ENCODE measurements at regions not wholly inside any gene's neighbourhood (a gene's known extent, or its start where the extent isn't known, plus 50 kb on each side); places are given as distances from the start of the nearest gene placed in this dataset.

DNA sequence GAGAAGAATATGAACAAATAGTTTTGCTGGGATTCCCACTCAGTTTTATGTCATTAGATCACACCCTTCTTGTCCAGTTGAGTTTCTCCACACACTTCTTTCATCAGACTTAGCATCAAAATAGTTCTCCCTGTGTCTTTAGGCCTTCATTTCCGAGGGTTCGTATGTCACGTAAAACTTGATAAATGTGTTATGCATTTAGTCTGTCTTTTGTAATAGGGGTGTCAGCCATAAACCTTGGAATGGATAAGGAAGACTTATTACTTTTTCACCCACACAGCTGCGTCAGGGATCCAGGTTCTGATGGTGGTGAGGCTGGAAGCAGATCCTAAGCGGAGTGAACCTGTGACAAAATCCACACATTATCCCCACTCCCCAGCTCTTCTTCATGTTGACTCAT is 246.8 kb downstream of the CD83 start:
- 42% methylated on average over 5 of the region's 5 CpGs for WGBS (ENCODE audit: low lambda C conversion rate)
- no peak for FAIRE-seq
- Histone ChIP-seq H3K27me3 (ENCODE audit: control insufficient read depth in 1 of 2, insufficient read depth in 2 of 2, low read length in 2 of 2) (no peaks in the 10 kb centered on the region; a peak in 1 of 5 replicates), H3K4me1 (ENCODE audit: insufficient read depth, low read length) (no peaks in the 10 kb centered on the region), H3K4me2 (ENCODE audit: low read depth, low read length) (no peak overlapping the region), H3K9me3 (ENCODE audit: low read length) (no peaks in the 10 kb centered on the region), H3K36me3 (replicated peaks in 1 of 2; ENCODE audit: control insufficient read depth in 1 of 2, insufficient read depth in 2 of 2, low read length in 2 of 2) (no peaks in the 10 kb centered on the region), H3K4me3 (replicated peaks in 1 of 3; ENCODE audit: insufficient read depth in 1 of 3, low read depth in 2 of 3, low read length in 3 of 3) (no peak overlapping the region), H3K9ac (ENCODE audit: insufficient read depth, low read depth, low read length) (no peak overlapping the region), H4K20me1 (ENCODE audit: insufficient read depth, low read length) (no peaks in the 10 kb centered on the region), H3K27ac (ENCODE audit: extremely low read length, insufficient read depth, low read length) (no peak overlapping the region), H3K79me2 (ENCODE audit: insufficient read depth, low read length) (no peaks in the 10 kb centered on the region), H2AFZ (ENCODE audit: low read length) (no peak overlapping the region)
- DNase-seq (ENCODE audit: low spot score), result no peak
- in situ Hi-C loops (cut with HindIII; ENCODE audit: extremely low pct_ligation_motif_present, low pct_unique_long_range_greater_than_20kb), result no loop called here
- CTCF ChIA-PET (ENCODE audit: low intra/inter-chr PET ratio, low total read pairs), result no interaction called here
- TF ChIP-seq ZNF841 (CRISPR knock-in tag; IDR thresholded peaks at IDR 0.05; ENCODE audit: borderline replicate concordance) (no peak), LCORL (IDR thresholded peaks at IDR 0.05) (peak; percentile 9; the same call in 1 of the 2 replicates), LCORL (CRISPR knock-in tag; IDR thresholded peaks at IDR 0.05) (no peak)
- POLR2A ChIA-PET, result no interaction called here
- intact Hi-C loops (cut with micrococcal nuclease; ENCODE audit: unreplicated experiment), result no loop called here
- ATAC-seq, result no peak
- no TSS peak for BruUV-seq (replicated peaks)

DNA sequence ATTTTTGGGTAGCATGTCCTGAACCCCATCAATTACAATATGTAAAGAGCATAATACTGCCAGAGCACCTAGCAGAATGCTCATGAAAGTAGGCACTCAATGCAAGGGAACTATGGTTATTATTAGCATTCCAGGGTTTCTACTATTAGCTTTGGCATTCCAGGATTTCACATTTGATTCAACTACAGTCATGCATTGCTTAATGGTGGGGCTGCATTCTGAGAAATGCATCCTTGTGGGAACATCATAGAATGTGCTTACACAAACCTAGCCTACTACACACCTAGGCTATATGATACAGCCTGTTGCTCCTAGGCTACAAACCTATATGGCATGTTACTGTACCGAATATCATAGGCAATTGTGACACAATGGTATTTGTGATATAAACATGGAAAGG is 247.8 kb downstream of the CD83 start:
- CTCF ChIA-PET (ENCODE audit: low intra/inter-chr PET ratio, low total read pairs), result no interaction called here
- H3K36me3 ChIP-seq (replicated peaks in 1 of 2; ENCODE audit: control insufficient read depth in 1 of 2, insufficient read depth in 2 of 2, low read length in 2 of 2), result no peaks in the 10 kb centered on the region
- no peak overlapping the region for H3K4me3 ChIP-seq (replicated peaks in 1 of 3; ENCODE audit: insufficient read depth in 1 of 3, low read depth in 2 of 3, low read length in 3 of 3)
- H3K4me1 ChIP-seq (ENCODE audit: insufficient read depth, low read length), result no peaks in the 10 kb centered on the region
- H2AFZ ChIP-seq (ENCODE audit: low read length), result no peak overlapping the region
- no peaks in the 10 kb centered on the region for H3K9me3 ChIP-seq (ENCODE audit: low read length)
- no peaks in the 10 kb centered on the region for H3K79me2 ChIP-seq (ENCODE audit: insufficient read depth, low read length)
- POLR2A ChIA-PET, result no interaction called here
- no peak for FAIRE-seq
- no peaks in the 10 kb centered on the region; a peak in 1 of 5 replicates for H3K27me3 ChIP-seq (ENCODE audit: control insufficient read depth in 1 of 2, insufficient read depth in 2 of 2, low read length in 2 of 2)
- no peak for ATAC-seq
- no TSS peak for BruUV-seq (replicated peaks)
- H3K9ac ChIP-seq (ENCODE audit: insufficient read depth, low read depth, low read length), result no peak overlapping the region
- H3K4me2 ChIP-seq (ENCODE audit: low read depth, low read length), result no peak overlapping the region
- intact Hi-C loops (cut with micrococcal nuclease; ENCODE audit: unreplicated experiment), result no loop called here
- no peak for DNase-seq (ENCODE audit: low spot score)
- no peak for TF ChIP-seq KAT8 (CRISPR knock-in tag; IDR thresholded peaks at IDR 0.05)
- no peak for TF ChIP-seq FOSL1 (CRISPR knock-in tag; IDR thresholded peaks at IDR 0.05; ENCODE audit: borderline replicate concordance)
- TF ChIP-seq TAF1 (CRISPR knock-in tag; IDR thresholded peaks at IDR 0.05), result no peak
- no peak for TF ChIP-seq SMAD1 (CRISPR knock-in tag; IDR thresholded peaks at IDR 0.05; ENCODE audit: borderline replicate concordance, low read depth)
- TF ChIP-seq GABPA (IDR thresholded peaks at IDR 0.05; ENCODE audit: low read depth, low read length), result no peak
- TF ChIP-seq GABPA (CRISPR knock-in tag; IDR thresholded peaks at IDR 0.05; ENCODE audit: low read depth), result no peak
- TF ChIP-seq KMT2A (CRISPR knock-in tag; IDR thresholded peaks at IDR 0.05), result no peak
- TF ChIP-seq GFI1 (CRISPR knock-in tag; IDR thresholded peaks at IDR 0.05; ENCODE audit: borderline replicate concordance), result no peak
- no peak for TF ChIP-seq SAP130 (CRISPR knock-in tag; IDR thresholded peaks at IDR 0.05; ENCODE audit: low read depth)
- TF ChIP-seq, protein P1, sequence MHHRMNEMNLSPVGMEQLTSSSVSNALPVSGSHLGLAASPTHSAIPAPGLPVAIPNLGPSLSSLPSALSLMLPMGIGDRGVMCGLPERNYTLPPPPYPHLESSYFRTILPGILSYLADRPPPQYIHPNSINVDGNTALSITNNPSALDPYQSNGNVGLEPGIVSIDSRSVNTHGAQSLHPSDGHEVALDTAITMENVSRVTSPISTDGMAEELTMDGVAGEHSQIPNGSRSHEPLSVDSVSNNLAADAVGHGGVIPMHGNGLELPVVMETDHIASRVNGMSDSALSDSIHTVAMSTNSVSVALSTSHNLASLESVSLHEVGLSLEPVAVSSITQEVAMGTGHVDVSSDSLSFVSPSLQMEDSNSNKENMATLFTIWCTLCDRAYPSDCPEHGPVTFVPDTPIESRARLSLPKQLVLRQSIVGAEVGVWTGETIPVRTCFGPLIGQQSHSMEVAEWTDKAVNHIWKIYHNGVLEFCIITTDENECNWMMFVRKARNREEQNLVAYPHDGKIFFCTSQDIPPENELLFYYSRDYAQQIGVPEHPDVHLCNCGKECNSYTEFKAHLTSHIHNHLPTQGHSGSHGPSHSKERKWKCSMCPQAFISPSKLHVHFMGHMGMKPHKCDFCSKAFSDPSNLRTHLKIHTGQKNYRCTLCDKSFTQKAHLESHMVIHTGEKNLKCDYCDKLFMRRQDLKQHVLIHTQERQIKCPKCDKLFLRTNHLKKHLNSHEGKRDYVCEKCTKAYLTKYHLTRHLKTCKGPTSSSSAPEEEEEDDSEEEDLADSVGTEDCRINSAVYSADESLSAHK (CRISPR knock-in tag; IDR thresholded peaks at IDR 0.05; ENCODE audit: borderline replicate concordance), result no peak
- in situ Hi-C loops (cut with HindIII; ENCODE audit: extremely low pct_ligation_motif_present, low pct_unique_long_range_greater_than_20kb), result no loop called here
- no peaks in the 10 kb centered on the region for H4K20me1 ChIP-seq (ENCODE audit: insufficient read depth, low read length)
- no peak overlapping the region for H3K27ac ChIP-seq (ENCODE audit: extremely low read length, insufficient read depth, low read length)
- 26% methylated on average over 1 of the region's 1 CpG for WGBS (ENCODE audit: low lambda C conversion rate)

Data from HepG2 (cell line).